Spleen (tissue), 11 donors: ENCODE measurements at regions not wholly inside any gene's neighbourhood (a gene's known extent, or its start where the extent isn't known, plus 50 kb on each side); places are given as distances from the start of the nearest gene placed in this dataset.

Experiments used
- DNase-seq: peaks from one replicate; pipeline ENCODE4 v3.0.0-alpha.2; 2020
- H3K27ac ChIP-seq, 8 donors: fragments of 200-600 bp; sonication (generic) in 7 of 8; 1 replicate in 4 of 8; 2 replicates in 4 of 8; pipeline versions ENCODE4 v1.5.0 to v1.8.0; 2016 to 2021; ENCODE audit warnings: inconsistent platforms in 4 of 8, mild to moderate bottlenecking in 4 of 8, moderate library complexity in 1 of 8
- H3K27me3 ChIP-seq, 7 donors: fragments of 200-600 bp; sonication (generic) in 6 of 7; replicated peaks in 1 of 7; 1 replicate in 4 of 7; 2 replicates in 3 of 7; pipeline versions ENCODE4 v1.5.0 to v1.8.0; 2016 to 2021; ENCODE audit warnings: inconsistent platforms in 3 of 7, mild to moderate bottlenecking in 1 of 7
- H3K36me3 ChIP-seq, 6 donors: fragments of 200-600 bp; sonication (generic) in 5 of 6; 1 replicate in 4 of 6; 2 replicates in 2 of 6; pipeline versions ENCODE4 v1.5.0 to v1.8.0; 2016 to 2021; ENCODE audit warnings: inconsistent platforms in 2 of 6
- H3K4me1 ChIP-seq, 6 donors: fragments of 200-600 bp; sonication (generic) in 5 of 6; 1 replicate in 3 of 6; 2 replicates in 3 of 6; pipeline versions ENCODE4 v1.5.0 to v1.8.0; 2016 to 2021; ENCODE audit warnings: inconsistent platforms in 3 of 6
- H3K4me3 ChIP-seq, 8 donors: fragments of 200-600 bp; sonication (generic) in 7 of 8; 1 replicate in 4 of 8; 2 replicates in 4 of 8; pipeline versions ENCODE4 v1.5.0 to v1.8.0; 2016 to 2021; ENCODE audit warnings: inconsistent platforms in 4 of 8, mild to moderate bottlenecking in 4 of 8, moderate library complexity in 2 of 8
- H3K9me3 ChIP-seq, 8 donors: fragments of 200-600 bp; sonication (generic) in 7 of 8; 1 replicate in 4 of 8; 2 replicates in 4 of 8; pipeline versions ENCODE4 v1.5.0 to v1.8.0; 2016 to 2021; ENCODE audit warnings: inconsistent platforms in 4 of 8
- CTCF ChIP-seq, 11 experiments: fragments of 200-600 bp in 7 of 11; fragments of 450-650 bp in 4 of 11; sonication (generic) in 4 of 11; IDR thresholded peaks in 8 of 11; conservative IDR thresholded peaks in 3 of 11; 1 replicate in 7 of 11; 2 replicates in 4 of 11; pipeline versions ENCODE4 v1.4.0 to v1.8.0; 2016 to 2021; ENCODE audit warnings: antibody characterized with exemption in 11 of 11, inconsistent platforms in 4 of 11, mild to moderate bottlenecking in 1 of 11
- POLR2A ChIP-seq, 3 donors: fragments of 450-650 bp; IDR thresholded peaks; one replicate each; pipeline ENCODE4 v1.5.1; 2017; ENCODE audit warnings: antibody characterized with exemption in 3 of 3, mild to moderate bottlenecking in 1 of 3
- POLR2AphosphoS5 ChIP-seq, 3 donors: sonication (generic); formaldehyde crosslinking; IDR thresholded peaks; one replicate each; pipeline ENCODE4 v1.5.1; 2017; ENCODE audit warnings: antibody characterized with exemption in 3 of 3
- WGBS, 5 donors: extraction: QIAGEN DNeasy Blood & Tissue Kit in 3 of 5; methylation state at CpG; one replicate each; pipeline versions ENCODE4 v1.1.5 to v1.1.7; 2013 to 2018; 5-methylcytosine and 5-hydroxymethylcytosine counted together
- intact Hi-C: fragments of 100-400 bp; cut with DNase I; formaldehyde crosslinking; loops from one replicate; pipeline ENCODE4 v1.15.0; 2023; ENCODE audit warnings: low total_unique reads
- donor health status: healthy with polysubstance abuse.
- donor health status: DM: no; HTN: no; CAD: no; lungs with moderate emphysema.
- donor health status: DM: no; HTN: no; CAD: no.
- donor health status: Bipolar disorder and iron deficiency.
- donor health status: healthy.
- donor health status: DM: no; HTN: no; CAD: no.
- donor health status: DM: yes; HTN: yes; CAD: no.

- Histone ChIP-seq H3K4me1 (no peaks in the 10 kb centered on the region), H3K9me3 (no peaks in the 10 kb centered on the region), H3K27ac (no peak overlapping the region), H3K4me3 (no peak overlapping the region), H3K27me3 (peaks cover 0 to 26% (median 0%) of the 10 kb centered on the region in 7 donors), H3K36me3 (no peaks in the 10 kb centered on the region)
- intact Hi-C loops, result no loop called here
- no peak for TF ChIP-seq CTCF (IDR thresholded peaks at IDR 0.05 in 8 of 11, conservative IDR thresholded peaks at IDR 0.05 in 3 of 11)
- no peak for TF ChIP-seq POLR2A (IDR thresholded peaks at IDR 0.05)
- TF ChIP-seq POLR2AphosphoS5 (IDR thresholded peaks at IDR 0.05), result no peak
- DNase-seq, result no peak
Observed at GRCh38 chr7:118298771-118299170, 74.3 kb downstream of the ANKRD7 start.

- no peak for DNase-seq
- no peak overlapping the region for H3K4me3 ChIP-seq
- H3K27ac ChIP-seq, result no peak overlapping the region
- intact Hi-C loops, result no loop called here
- peaks cover 0 to 29% (median 0%) of the 10 kb centered on the region in 7 donors for H3K27me3 ChIP-seq
- H3K4me1 ChIP-seq, result no peaks in the 10 kb centered on the region
- H3K36me3 ChIP-seq, result no peaks in the 10 kb centered on the region
- TF ChIP-seq CTCF (IDR thresholded peaks at IDR 0.05 in 8 of 11, conservative IDR thresholded peaks at IDR 0.05 in 3 of 11) (no peak), POLR2AphosphoS5 (IDR thresholded peaks at IDR 0.05) (no peak), POLR2A (IDR thresholded peaks at IDR 0.05) (no peak)
- H3K9me3 ChIP-seq, result no peaks in the 10 kb centered on the region
Observed at GRCh38 chr7:118300177-118300576, 75.7 kb downstream of the ANKRD7 start.

GRCh38 chr7:118304100-118304499, 79.6 kb downstream of the ANKRD7 start:
- 65 to 87% (median 80%) methylated on average over 2 of the region's 2 CpGs for WGBS, 5 donors
- DNase-seq, result no peak
- TF ChIP-seq POLR2A (IDR thresholded peaks at IDR 0.05) (no peak), CTCF (IDR thresholded peaks at IDR 0.05 in 8 of 11, conservative IDR thresholded peaks at IDR 0.05 in 3 of 11) (no peak), POLR2AphosphoS5 (IDR thresholded peaks at IDR 0.05) (no peak)
- intact Hi-C loops, result no loop called here
- H3K27ac ChIP-seq, result no peak overlapping the region
- H3K4me1 ChIP-seq, result no peaks in the 10 kb centered on the region
- no peak overlapping the region for H3K4me3 ChIP-seq
- H3K27me3 ChIP-seq, result peaks cover 0 to 9% (median 0%) of the 10 kb centered on the region in 7 donors
- peaks cover 0 to 11% (median 7%) of the 10 kb centered on the region in 8 donors for H3K9me3 ChIP-seq
- no peaks in the 10 kb centered on the region for H3K36me3 ChIP-seq

- peaks cover 0 to 15% (median 11%) of the 10 kb centered on the region in 8 donors for H3K9me3 ChIP-seq
- peaks cover 0 to 3% (median 0%) of the 10 kb centered on the region in 7 donors for H3K27me3 ChIP-seq
- H3K36me3 ChIP-seq, result no peaks in the 10 kb centered on the region
- H3K4me1 ChIP-seq, result no peaks in the 10 kb centered on the region
- DNase-seq, result no peak
- no peak overlapping the region for H3K27ac ChIP-seq
- intact Hi-C loops, result no loop called here
- no peak overlapping the region for H3K4me3 ChIP-seq
- 17 to 35% (median 29%) methylated on average over 1 of the region's 1 CpG for WGBS, 5 donors
- TF ChIP-seq CTCF (IDR thresholded peaks at IDR 0.05 in 8 of 11, conservative IDR thresholded peaks at IDR 0.05 in 3 of 11), result no peak
- TF ChIP-seq POLR2AphosphoS5 (IDR thresholded peaks at IDR 0.05), result no peak
- no peak for TF ChIP-seq POLR2A (IDR thresholded peaks at IDR 0.05)
Observed at GRCh38 chr7:118305671-118306070, 81.2 kb downstream of the ANKRD7 start.
